SIG-M5 (cell line): ENCODE measurements at regions not wholly inside any gene's neighbourhood (a gene's known extent, or its start where the extent isn't known, plus 50 kb on each side); places are given as distances from the start of the nearest gene placed in this dataset.
"Not testable (repeated sequence)": the region's sequence is repeated elsewhere in the genome, so short reads cannot be mapped to it uniquely, and the experiment has no call there.

Experiments
- DNase-seq: peaks from one replicate; lab custom pipeline; 2025; lab: John Stamatoyannopoulos, UW

DNA sequence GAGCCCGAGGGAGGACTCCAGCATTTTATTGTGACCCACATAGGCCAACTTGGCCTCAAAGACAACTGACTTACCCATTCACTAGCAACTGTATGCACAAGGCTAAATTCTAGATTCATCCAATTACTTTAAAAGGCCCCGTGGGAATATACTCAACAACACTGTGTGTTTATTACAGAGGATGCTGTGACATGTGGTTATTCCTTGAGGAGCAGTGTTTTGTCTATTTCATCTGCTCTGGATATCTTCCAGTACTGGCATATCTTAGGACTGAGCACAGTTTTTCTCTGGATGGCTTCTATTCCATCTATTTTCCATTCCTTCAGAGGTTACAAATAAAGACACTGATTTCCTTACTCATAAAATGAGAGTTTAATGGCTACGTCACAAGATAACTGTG is 87.2 kb upstream of the KRAS start:
- no peak for DNase-seq

DNA sequence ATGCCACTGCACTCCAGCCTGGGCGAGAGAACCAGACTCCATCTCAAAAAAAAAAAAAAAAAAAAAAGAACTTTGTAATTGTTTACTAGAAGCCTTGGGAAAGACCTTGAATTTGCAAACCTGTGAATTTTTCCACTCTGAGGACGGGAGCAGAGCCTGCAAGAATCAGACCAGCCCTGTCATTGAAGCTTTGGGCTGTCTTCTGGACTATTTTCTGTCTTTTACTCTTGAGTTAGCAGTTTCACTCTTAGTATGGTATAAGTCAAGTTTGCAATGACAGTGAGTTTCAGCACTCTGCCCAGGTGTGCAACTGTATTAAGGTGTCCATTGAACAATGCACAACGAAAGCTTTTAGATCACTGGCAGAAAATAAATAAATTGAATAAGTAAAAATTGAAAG is 81.4 kb upstream of the KRAS start:
- no peak for DNase-seq

DNA sequence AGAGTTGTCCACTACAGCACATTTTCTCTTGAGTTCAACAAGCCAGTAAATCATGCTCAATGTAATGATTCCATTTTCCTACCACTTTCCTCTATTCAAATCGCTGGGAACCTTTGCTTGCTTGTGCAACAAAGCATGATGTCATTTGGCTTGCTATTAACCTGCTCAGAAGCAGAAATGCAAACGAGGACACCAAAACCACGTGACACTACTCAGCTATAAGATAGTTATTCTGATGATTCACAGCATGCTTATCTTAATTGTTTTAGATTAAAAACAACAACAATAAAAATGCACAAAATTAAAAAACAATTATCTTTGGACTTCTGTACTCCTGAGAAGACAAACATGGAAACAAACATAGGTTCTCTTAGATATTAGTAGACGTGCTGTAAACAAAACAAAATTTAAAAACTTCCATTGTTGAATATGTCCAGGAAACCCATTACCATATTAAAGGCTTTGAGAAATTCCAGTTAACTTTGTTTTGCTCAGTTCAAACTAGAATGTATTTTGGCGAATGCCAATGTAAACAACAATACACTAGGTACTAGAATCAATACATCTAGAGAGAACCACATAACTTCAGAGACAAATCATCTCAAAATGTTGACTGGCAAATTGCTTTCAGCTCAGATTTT is 77.5 kb upstream of the KRAS start:
- no peak for DNase-seq

DNA sequence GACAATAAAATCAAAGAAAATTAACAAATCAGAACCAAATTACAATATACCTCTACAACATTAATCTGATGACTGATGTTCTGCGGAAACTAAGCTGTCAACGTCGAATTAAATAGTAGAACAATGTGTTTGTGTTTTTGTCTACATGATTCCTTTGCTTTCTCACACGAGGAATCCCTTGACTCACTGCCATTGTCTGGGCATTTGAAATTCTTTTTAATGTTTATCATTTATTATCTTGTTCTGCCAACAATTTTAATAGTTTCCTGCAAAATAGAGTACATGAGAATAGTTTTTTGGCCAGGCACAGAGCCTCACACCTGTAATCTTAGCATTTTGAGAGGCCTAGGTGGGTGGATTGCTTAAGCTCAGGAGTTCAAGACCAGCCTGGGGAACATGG is 76.6 kb upstream of the KRAS start:
- DNase-seq = no peak

DNA sequence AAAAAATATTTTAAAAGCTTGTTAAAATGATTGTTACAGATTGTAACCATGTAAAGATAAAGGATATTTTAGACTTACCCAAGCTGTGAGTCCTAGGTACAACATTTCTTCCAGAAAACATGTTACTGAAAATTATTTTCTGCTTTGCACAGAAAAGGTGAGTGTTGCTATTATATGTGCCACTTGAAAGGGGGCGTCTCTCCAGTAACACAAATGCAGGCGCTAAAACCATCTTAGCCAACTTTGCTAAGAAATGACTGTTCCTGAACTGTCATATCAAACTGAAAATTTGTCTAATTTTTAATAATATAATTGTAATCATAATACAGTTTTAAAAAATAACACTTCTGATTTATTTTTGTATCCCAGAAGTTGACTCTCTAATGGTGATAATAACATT is 75.6 kb upstream of the KRAS start:
- no peak for DNase-seq

DNA sequence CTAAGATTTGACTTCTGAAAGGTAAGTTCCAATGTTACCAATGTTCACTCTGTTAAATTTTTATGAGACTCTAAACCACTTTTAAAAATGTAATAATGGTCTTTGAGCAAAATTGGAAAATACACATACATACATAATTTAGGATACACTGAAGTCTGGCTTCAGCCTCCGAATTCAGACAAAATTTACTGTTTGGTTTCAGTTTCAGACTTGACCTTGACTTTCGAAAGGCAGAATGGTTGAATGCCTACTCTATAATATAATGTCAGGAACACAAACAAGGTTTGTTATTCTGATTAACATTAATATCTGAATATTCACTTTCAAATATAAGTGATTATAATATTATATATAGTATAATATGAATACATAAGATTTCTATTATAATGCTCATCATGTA is 74.1 kb upstream of the KRAS start:
- DNase-seq = no peak

DNA sequence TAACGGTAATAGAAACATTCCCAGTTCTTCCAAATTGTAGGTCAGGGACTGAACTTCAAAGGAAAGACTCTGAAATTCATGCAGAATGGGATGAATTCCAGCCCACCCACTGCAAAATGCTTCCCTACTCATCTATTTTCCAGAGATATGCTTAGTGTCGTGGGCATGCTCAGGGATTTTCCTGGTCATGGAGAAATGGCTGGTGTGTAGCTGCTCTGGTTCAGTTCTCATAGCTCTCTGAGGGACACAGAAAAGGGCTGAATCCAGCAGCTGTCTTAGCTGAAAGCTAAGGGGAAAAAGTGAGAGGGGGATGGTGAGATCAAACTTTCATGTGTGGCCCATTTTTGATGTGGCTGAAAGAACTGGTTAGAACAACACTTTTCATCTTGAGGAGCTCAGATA is 72.9 kb upstream of the KRAS start:
- DNase-seq = no peak

DNA sequence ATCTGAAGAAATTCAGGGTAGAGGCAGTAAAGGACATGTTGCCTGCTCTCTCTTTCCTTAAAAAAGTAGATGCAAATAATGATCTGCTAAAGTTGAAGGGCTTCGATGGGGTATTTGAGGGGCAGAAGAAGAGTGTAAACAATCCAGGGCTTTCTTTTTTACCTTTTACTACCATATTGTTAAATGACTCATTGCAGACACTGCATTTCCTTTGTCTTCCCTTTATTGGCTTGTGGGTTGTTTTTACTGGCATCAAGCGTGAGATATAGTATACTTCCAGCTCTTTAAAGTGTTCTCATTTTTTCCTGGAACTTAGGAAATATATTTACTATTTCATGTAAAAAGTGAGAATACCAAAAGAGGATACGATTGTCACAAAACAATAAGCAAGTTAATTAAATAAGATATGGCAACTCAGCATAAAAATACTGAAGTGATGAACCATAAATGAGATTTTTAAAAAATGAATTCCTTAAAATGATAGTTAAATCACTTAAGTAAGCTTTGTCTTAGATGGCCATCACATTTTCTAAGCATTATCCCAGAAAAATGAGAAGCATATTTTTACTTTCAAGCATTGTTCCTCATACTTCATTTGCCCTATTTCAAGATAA is 72.3 kb upstream of the KRAS start:
- DNase-seq = no peak

DNA sequence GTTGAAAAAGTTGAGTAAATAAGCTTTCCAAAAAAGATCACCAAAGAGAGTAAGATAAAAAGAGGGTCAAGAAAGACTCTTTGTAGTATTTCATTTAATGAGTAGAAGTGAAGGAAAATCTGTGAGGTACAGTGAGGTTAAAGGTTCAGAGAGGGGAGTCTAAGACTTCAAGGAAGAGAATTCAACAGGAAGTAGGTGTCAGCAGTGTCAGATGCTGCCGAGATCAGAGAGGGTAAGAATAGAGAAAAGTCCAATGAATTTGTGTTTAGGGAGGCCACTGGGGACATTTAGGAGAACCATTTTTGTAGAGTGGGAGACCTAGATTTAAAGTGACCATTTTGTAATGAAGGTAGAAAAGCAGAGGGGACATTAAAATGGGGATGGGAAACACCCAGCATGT is 71.6 kb upstream of the KRAS start:
- no peak for DNase-seq

DNA sequence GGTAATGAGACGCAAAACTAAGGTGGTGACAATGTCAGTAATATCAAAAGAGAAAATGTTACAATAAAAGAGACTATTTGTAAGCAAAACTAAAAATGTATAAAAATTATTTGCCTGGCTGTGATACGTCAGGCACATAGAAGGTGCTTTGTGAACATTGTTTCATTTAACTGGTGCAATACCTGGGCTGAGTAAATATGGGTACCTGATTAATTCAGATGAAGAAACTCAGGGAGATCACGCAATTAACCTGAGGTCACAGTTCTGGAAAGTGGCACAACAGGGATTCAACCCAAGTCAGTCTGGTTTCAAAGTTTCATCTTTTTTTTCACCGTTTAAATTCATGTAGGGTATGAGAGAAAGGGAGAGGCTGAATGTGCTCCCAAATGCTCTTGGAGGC is 71.0 kb upstream of the KRAS start:
- DNase-seq = no peak

DNA sequence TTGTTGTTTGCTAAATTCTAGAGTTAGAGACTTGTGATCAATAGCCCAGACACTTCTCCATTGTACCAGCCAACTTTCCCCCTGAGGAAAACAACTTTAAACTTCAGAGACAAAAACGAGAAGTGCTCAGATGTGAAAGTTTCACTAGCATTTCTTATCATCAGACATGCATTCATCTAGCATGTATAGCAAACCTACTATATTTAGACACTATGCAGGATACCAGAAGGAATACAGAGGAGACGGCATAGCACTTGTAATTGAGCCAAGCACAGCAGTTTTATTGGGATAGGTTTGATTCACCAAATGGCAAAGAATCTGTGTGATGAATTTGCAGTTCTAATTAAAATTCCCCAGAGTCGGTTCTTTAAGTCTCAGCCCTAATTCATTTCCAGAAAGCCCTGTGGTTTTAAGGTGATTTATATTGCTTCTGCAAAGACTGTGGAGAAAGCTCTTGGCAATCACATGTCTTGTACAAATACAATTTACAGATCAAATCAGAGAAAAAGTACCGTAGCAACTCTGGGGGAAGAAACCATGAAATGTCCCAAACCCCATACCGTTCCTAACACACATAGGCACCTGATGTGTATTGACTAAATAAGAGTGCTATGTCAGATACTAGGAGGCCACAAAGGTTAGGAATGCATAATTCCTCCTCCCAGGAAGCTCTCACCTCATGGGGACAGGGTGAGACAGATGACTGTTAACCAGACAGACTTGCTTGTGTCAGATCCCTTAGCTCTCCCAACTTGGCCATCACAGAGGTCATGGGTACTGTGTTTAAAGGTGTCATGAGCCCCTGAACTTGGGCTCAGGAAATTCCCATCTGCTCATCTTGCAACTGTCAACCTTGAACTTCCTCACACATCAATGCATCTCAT is 69.6 kb upstream of the KRAS start:
- DNase-seq = no peak

DNA sequence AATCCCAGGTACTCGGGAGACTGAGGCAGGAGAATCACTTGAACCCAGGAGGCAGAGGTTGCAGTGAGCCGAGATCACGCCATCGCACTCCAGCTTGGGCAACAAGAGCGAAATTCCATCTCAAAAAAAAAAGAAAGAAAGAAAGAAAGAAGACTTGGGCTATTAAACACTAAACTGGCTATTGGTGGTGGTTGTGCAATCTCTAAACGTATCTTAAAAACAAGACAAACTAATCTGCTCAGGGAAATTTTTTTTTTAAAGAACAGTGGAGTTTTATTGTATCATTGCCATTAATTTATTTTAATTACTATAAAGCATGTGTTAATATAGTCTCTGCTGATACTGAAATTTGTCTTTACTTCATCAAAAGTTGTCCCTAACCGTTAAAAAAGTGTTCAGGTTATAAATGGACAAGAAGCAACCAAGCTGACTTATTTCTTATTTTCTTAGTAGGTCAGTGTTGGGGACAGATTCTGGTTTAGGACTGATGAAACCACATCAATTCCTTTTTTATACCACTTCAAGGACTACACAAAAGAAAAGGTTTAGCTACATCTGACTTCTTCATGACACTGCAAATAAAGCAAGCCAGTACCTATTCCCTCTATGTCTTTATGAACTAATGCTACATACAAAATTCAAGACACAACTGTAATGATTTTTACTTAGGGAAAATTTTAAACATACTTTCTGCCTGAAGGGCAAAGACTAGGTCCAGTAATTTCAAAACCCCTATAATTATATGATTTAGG is 68.7 kb upstream of the KRAS start:
- no peak for DNase-seq

DNA sequence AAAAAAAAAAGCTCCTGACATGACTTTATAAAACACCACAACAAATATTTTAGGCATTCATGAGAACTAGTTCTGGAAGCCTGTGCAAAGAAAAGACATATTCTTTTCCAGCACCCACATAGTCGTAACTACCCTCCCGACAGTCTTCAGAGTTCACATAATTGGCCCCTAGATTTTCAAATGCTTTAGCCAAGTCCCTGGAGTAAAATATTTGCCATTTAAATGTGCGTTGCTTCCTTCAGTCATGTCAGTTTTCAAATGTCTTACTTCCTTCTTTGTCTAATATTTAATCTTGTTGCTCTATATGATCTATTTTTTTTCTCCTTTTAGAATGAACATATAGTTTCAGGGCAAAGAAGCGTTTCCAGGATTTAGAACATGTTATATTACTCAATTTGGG is 66.8 kb upstream of the KRAS start:
- no peak for DNase-seq

DNA sequence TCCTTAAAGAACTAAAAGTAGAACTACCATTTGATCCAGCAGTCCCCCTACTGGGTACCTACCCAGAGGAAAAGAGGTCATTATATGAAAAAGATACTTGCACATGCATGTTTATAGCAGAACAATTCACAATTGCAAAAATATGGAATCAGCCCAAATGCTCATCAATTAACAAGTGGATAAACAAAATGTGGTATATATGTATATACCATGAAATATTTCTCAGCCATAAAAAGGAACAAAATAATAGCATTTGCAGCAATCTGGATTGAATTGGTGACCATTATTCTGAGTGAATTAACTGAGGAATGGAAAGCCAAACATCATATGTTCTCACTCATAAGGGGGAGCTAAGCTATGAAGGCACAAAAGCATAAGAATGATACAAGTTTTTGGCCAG is 64.7 kb upstream of the KRAS start:
- no peak for DNase-seq

DNA sequence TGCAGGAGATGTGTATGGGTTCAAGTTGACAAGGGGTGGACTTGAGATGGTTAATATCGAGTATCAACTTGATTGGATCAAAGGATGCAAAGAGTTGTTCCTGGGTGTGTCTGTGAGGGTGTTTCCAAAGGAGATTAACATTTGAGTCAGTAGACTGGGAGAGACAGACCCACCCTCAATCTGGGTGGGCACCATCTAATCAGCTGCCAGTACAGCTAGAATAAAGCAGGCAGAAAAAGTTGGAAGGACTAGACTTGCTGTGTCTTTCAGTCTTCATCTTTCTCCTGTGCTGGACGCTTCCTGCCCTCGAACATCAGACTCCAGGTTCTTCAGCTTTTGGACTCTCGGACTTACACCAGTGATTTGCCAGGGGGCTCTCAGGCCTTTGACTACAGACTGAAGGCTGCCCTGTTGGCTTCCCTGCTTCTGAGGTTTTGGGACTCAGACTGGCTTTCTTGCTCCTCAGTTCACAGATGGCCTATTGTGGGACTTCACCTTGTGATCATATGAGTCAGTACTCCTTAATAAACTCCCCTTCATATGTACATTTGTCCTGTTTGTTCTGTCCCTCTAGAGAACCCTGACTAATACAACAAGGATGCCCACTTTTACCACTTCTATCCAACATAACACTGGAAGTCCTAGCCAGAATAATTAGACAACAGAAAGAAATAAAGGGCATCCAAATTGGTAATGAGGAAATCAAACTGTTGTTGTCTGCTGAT is 62.7 kb upstream of the KRAS start:
- DNase-seq = not testable (repeated sequence)

DNA sequence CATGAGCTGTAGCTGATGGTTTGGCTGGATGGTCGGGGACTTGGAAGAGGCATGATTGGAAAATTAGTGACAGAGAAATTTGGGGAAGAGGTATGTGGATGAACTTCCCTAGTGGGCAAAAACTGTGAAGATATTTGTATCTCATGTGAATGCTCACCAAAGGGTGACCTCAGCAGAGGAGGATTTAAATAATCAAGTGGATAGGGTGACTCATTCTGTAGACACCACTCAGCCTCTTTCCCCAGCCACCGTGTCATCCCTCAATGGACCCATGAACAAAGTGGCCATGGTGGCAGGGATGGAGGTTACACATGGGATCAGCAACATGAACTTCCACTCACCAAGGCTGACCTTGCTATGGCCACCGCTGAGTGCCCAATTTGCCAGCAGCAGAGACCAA is 60.8 kb upstream of the KRAS start:
- no peak for DNase-seq

DNA sequence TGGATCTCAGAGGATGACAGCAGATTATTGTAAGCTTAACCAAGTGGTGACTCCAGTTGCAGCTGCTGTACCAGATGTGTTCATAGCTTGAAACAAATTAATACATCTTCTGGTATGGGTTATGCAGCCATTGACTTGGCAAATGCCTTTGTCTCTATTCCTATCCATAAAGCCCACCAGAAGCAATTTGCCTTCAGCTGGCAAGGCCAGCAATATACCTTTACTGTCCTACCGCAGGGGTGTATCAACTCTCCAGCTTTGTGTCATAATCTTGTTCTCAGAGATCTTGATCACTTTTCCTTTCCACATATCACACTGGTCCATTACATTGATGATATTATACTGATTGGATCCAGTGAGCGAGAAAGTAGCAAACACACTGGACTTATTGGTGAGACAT is 59.3 kb upstream of the KRAS start:
- not testable (repeated sequence) for DNase-seq

DNA sequence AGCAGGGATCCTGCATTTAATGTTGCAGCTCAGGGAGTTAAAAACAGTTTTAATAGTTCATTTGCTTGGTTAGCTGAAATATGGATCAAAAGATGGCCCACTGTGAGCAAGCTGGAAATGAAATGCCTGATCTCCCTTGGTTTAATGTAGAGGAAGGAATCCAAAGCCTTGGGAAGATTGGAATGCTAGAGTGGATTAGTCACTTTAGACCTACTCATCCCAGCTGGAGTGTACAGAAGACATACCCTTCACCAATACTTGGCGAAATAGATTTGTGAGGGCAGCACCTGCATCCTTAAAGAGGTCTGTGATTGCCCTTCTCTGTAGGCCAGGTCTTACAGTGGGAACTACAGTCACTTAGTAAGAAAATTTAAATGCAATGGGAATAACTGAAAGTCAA is 58.0 kb upstream of the KRAS start:
- DNase-seq = no peak

DNA sequence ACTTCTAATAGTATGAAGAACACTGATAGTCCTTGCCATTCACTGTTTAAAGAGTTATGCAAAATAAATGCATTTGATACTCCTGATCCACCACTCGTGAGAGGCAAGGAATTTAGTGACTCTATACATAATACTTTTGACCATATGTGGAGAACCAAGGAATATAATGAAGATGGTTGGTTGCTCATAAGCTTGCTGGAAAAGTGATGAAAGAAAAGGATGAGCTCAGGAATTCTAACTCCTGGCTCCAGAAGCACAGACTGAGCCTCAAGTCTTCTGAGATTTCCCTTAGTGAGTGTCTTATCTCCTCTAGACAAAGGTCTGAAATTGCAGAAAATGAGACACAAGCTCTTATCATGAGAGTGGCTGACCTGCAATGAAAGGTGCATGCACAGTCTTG is 57.1 kb upstream of the KRAS start:
- no peak for DNase-seq

DNA sequence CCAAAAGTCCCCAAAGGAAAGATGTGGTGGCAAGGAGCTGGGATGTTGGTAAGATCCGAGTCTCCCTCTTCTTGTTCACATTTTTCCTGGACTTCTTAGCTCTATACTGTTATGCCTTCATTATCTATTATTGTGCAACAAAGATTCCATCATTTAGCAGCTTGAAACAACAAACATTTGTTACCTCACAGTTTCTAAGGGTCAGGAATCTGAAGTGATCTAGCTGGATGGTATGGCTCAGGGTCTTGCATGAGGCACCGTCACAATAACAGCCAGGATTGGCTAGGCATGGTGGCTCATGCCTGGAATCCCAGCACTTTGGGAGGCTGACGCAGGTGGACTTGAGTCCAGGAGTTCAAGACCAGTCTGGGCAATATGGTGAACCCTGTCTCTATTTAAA is 51.1 kb upstream of the KRAS start:
- DNase-seq = no peak
